IMR-90 (cell line): ENCODE measurements at regions not wholly inside any gene's neighbourhood (a gene's known extent, or its start where the extent isn't known, plus 50 kb on each side); places are given as distances from the start of the nearest gene placed in this dataset.

ENCODE experiments used
- ATAC-seq: fragments of 200-7000 bp; cut with Tn5 transposase; 2 replicates; pipeline ENCODE4 v1.9.1; 2020; ENCODE audit warnings: low read depth, mild to moderate bottlenecking, moderate library complexity
- BruUV-seq: library from RNA; stranded (reverse); fragments of 400-500 nt; replicated peaks from 2 replicates; lab custom pipeline; 2021; lab: Mats Ljungman, UMichigan
- CTCF ChIA-PET: fragments of 300-600 bp; formaldehyde crosslinking; extraction: SDS; loops from one replicate; lab custom pipeline; 2021; ENCODE audit warnings: antibody characterized with exemption; lab: Yijun Ruan, JAX
- POLR2A ChIA-PET: fragments of 300-600 bp; sonication (Branson Sonifier 250); formaldehyde crosslinking; loops from one replicate; lab custom pipeline; 2022; ENCODE audit warnings: antibody characterized with exemption; ENCODE audit not compliant: unreplicated experiment; lab: Charles Lee
- DNase-seq: peaks from one replicate; pipeline ENCODE4 v3.0.0; 2013
- H2AFZ ChIP-seq: replicated peaks from 2 replicates; pipeline ENCODE3; 2013; ENCODE audit warnings: low read length, mild to moderate bottlenecking; ENCODE audit not compliant: poor library complexity
- H2AK5ac ChIP-seq: 2 replicates; pipeline ENCODE4 v1.6.1; 2013; ENCODE audit warnings: low read depth, low read length, inconsistent platforms
- H2AK9ac ChIP-seq: replicated peaks from 2 replicates; pipeline ENCODE3; 2013; ENCODE audit warnings: mild to moderate bottlenecking, low read depth, low read length, moderate library complexity; ENCODE audit not compliant: poor library complexity
- H2BK120ac ChIP-seq: 2 replicates; pipeline ENCODE4 v1.6.1; 2013; ENCODE audit warnings: low read depth, low read length, inconsistent platforms
- H2BK15ac ChIP-seq: 3 replicates; pipeline ENCODE4 v1.6.1; 2013; ENCODE audit warnings: low read depth, low read length, inconsistent platforms
- H2BK20ac ChIP-seq: 2 replicates; pipeline ENCODE4 v1.6.1; 2013; ENCODE audit warnings: low read depth, mild to moderate bottlenecking, inconsistent platforms, low read length, moderate library complexity
- H2BK5ac ChIP-seq: 2 replicates; pipeline ENCODE4 v1.6.1; 2013; ENCODE audit warnings: mild to moderate bottlenecking, low read depth, low read length, inconsistent platforms; ENCODE audit not compliant: poor library complexity, severe bottlenecking
- H3K14ac ChIP-seq: replicated peaks from 2 replicates; pipeline ENCODE4 v1.6.1; 2013; ENCODE audit warnings: low read depth, low read length, inconsistent platforms
- H3K18ac ChIP-seq: 2 replicates; pipeline ENCODE4 v1.6.1; 2013; ENCODE audit warnings: low read depth, low read length, control low read depth
- H3K23ac ChIP-seq: 2 replicates; pipeline ENCODE4 v1.6.1; 2013; ENCODE audit warnings: low read depth, low read length, inconsistent platforms
- H3K27ac ChIP-seq: 2 replicates; pipeline ENCODE4 v1.5.1; 2013; ENCODE audit warnings: mild to moderate bottlenecking, control low read depth, low read length; ENCODE audit not compliant: insufficient read depth
- H3K27me3 ChIP-seq: 2 replicates; pipeline ENCODE4 v1.6.1; 2013; ENCODE audit warnings: low read length; ENCODE audit not compliant: control insufficient read depth, insufficient read depth
- H3K36me3 ChIP-seq: 2 replicates; pipeline ENCODE4 v1.6.1; 2013; ENCODE audit warnings: low read length, mixed read lengths; ENCODE audit not compliant: control insufficient read depth, insufficient read depth
- H3K4ac ChIP-seq: 2 replicates; pipeline ENCODE4 v1.6.1; 2013; ENCODE audit warnings: low read depth, low read length, inconsistent platforms
- H3K4me1 ChIP-seq: 2 replicates; pipeline ENCODE4 v1.6.1; 2013; ENCODE audit warnings: low read length, mixed read lengths; ENCODE audit not compliant: control insufficient read depth, insufficient read depth
- H3K4me2 ChIP-seq: 2 replicates; pipeline ENCODE4 v1.6.1; 2013; ENCODE audit warnings: low read depth, mild to moderate bottlenecking, control low read depth, low read length, moderate library complexity
- H3K4me3 ChIP-seq: 2 replicates; pipeline ENCODE4 v1.5.1; 2013; ENCODE audit warnings: low read depth, mild to moderate bottlenecking, control low read depth, low read length, moderate library complexity; ENCODE audit not compliant: insufficient read depth
- H3K56ac ChIP-seq: 2 replicates; pipeline ENCODE4 v1.6.1; 2013; ENCODE audit warnings: low read length, inconsistent platforms; ENCODE audit not compliant: insufficient read depth; ENCODE audit errors: extremely low read depth
- H3K79me1 ChIP-seq, 2 experiments: 2 replicates each; pipeline ENCODE4 v1.6.1; 2013; ENCODE audit warnings: low read length in 2 of 2, inconsistent platforms in 1 of 2, low read depth in 1 of 2
- H3K9ac ChIP-seq: 2 replicates; pipeline ENCODE4 v1.6.1; 2013; ENCODE audit warnings: low read depth, low read length, control low read depth
- H3K9me1 ChIP-seq: 2 replicates; pipeline ENCODE4 v1.6.1; 2013; ENCODE audit warnings: low read length, inconsistent platforms; ENCODE audit not compliant: insufficient read depth
- H3K9me3 ChIP-seq: 2 replicates; pipeline ENCODE4 v1.6.1; 2013; ENCODE audit warnings: low read length; ENCODE audit not compliant: control insufficient read depth, insufficient read depth
- H4K20me1 ChIP-seq: 2 replicates; pipeline ENCODE4 v1.6.1; 2013; ENCODE audit warnings: low read length, inconsistent platforms; ENCODE audit not compliant: insufficient read depth
- H4K5ac ChIP-seq: 2 replicates; pipeline ENCODE4 v1.6.1; 2013; ENCODE audit warnings: mild to moderate bottlenecking, low read depth, low read length, control low read depth
- H4K8ac ChIP-seq, 2 experiments: 2 replicates each; pipeline ENCODE4 v1.6.1; 2013; ENCODE audit warnings: low read depth in 2 of 2, low read length in 2 of 2, control low read depth in 1 of 2, inconsistent platforms in 1 of 2
- H4K91ac ChIP-seq: 2 replicates; pipeline ENCODE4 v1.6.1; 2013; ENCODE audit warnings: low read depth, low read length, inconsistent platforms; ENCODE audit not compliant: insufficient read depth
- BHLHE40 ChIP-seq: fragments of 150-350 bp; IDR thresholded peaks from 2 replicates; pipeline ENCODE4 v1.6.1; 2016; ENCODE audit warnings: mild to moderate bottlenecking, low read depth, low read length
- MAFK ChIP-seq: IDR thresholded peaks from 2 replicates; pipeline ENCODE4 v1.6.1; 2012; ENCODE audit warnings: low read depth, low read length, improper control_type of control experiment
- NFE2L2 ChIP-seq: fragments of 150-350 bp; IDR thresholded peaks from 2 replicates; pipeline ENCODE4 v1.6.1; 2016; ENCODE audit warnings: low read depth, mild to moderate bottlenecking, low read length
- RCOR1 ChIP-seq: IDR thresholded peaks from 2 replicates; pipeline ENCODE4 v1.6.1; 2012; ENCODE audit warnings: mild to moderate bottlenecking, low read length, improper control_type of control experiment; ENCODE audit not compliant: insufficient replicate concordance
- WGBS, 2 experiments: methylation state at CpG; one replicate each; pipeline versions ENCODE4 v1.1.5 to v1.1.7; 2013; ENCODE audit warnings: missing lambda C conversion rate in 2 of 2; ENCODE audit not compliant: insufficient read length in 1 of 2; ENCODE audit errors: extremely low coverage in 2 of 2; 5-methylcytosine and 5-hydroxymethylcytosine counted together
- dilution Hi-C: fragments of 300-500 bp; cut with HindIII; formaldehyde crosslinking; loops from one replicate; pipeline ENCODE4 v1.14.3; 2018; ENCODE audit warnings: low sequenced_read_pairs; ENCODE audit not compliant: unreplicated experiment
- in situ Hi-C: fragments of 300-500 bp; cut with MboI; formaldehyde crosslinking; loops from 3 replicates; pipeline ENCODE4 v1.14.3; 2019; ENCODE audit warnings: low sequenced_read_pairs, inconsistent platforms, mixed read lengths
- intact Hi-C: fragments of 100-400 bp; cut with micrococcal nuclease; formaldehyde crosslinking; loops from 2 replicates; pipeline ENCODE4 v1.10.0; 2022

GRCh38 chr2:104438481-104438880 lies 415.4 kb upstream of the POU3F3 start:
- TF ChIP-seq RCOR1 (no peak), BHLHE40 (no peak), NFE2L2 (no peak), MAFK (no peak)
- dilution Hi-C loops (no loop called here), in situ Hi-C loops (no loop called here), intact Hi-C loops (no loop called here)
- no peak overlapping the region for H3K9ac ChIP-seq
- no peak overlapping the region for H2AK9ac ChIP-seq
- CTCF ChIA-PET = no interaction called here
- H3K56ac ChIP-seq = no peak overlapping the region
- peaks cover 5% of the 10 kb centered on the region; the same call in 1 of the 2 replicates for H3K9me3 ChIP-seq
- H3K23ac ChIP-seq = no peak overlapping the region
- no TSS peak for BruUV-seq
- H3K4ac ChIP-seq = no peak overlapping the region
- H3K79me1 ChIP-seq = no peaks in the 10 kb centered on the region
- H3K4me1 ChIP-seq = no peaks in the 10 kb centered on the region
- H2BK120ac ChIP-seq = no peak overlapping the region
- WGBS, 2 experiments = no CpG with 5 or more reads among the region's 3 CpGs
- H4K5ac ChIP-seq = no peak overlapping the region
- H3K9me1 ChIP-seq = no peaks in the 10 kb centered on the region
- no peak overlapping the region for H2AK5ac ChIP-seq
- no peaks in the 10 kb centered on the region for H3K27me3 ChIP-seq
- H3K14ac ChIP-seq = no peak overlapping the region
- H2BK15ac ChIP-seq = no peak overlapping the region
- no peaks in the 10 kb centered on the region for H3K36me3 ChIP-seq
- H3K4me2 ChIP-seq = no peak overlapping the region
- no peak overlapping the region for H2BK20ac ChIP-seq
- no peak overlapping the region for H3K18ac ChIP-seq
- no peak overlapping the region for H4K8ac ChIP-seq
- H2AFZ ChIP-seq = no peak overlapping the region
- no peak overlapping the region for H3K27ac ChIP-seq
- DNase-seq (no peak), ATAC-seq (no peak)
- H4K20me1 ChIP-seq = no peaks in the 10 kb centered on the region
- no peak overlapping the region for H3K4me3 ChIP-seq
- no peak overlapping the region for H4K91ac ChIP-seq
- POLR2A ChIA-PET = no interaction called here
- no peak overlapping the region for H2BK5ac ChIP-seq
